ENCODE measurements at regions not wholly inside any gene's neighbourhood (a gene's known extent, or its start where the extent isn't known, plus 50 kb on each side); places are given as distances from the start of the nearest gene placed in this dataset.

GRCh38 chr5:96049398-96050272 lies 88.0 kb upstream of the ELL2 start:
- H3K27ac Mint-ChIP-seq = no peak overlapping the region
- H3K27me3 Mint-ChIP-seq = no peaks in the 10 kb centered on the region
- no peaks in the 10 kb centered on the region for H3K36me3 Mint-ChIP-seq (ENCODE audit: insufficient read depth)
- H3K4me3 Mint-ChIP-seq (ENCODE audit: low read depth) = no peak overlapping the region
- DNase-seq (ENCODE audit: low spot score, unreplicated experiment) = no peak
- peaks cover 3% of the 10 kb centered on the region for H3K4me1 Mint-ChIP-seq (ENCODE audit: low read depth)
- peaks cover 3% of the 10 kb centered on the region for H3K9me3 Mint-ChIP-seq (ENCODE audit: low read depth)
- TF ChIP-seq CTCF (IDR thresholded peaks at IDR 0.05; ENCODE audit: unreplicated experiment) = no peak

- DNase-seq (ENCODE audit: low spot score, unreplicated experiment) = no peak
- peaks cover 4% of the 10 kb centered on the region for H3K4me1 Mint-ChIP-seq (ENCODE audit: low read depth)
Observed at GRCh38 chr5:96048763-96049162, 87.1 kb upstream of the ELL2 start.

GRCh38 chr5:96045888-96046287 lies 84.2 kb upstream of the ELL2 start:
- Mint-ChIP-seq H3K9me3 (ENCODE audit: low read depth) (peaks cover 6% of the 10 kb centered on the region), H3K36me3 (ENCODE audit: insufficient read depth) (no peaks in the 10 kb centered on the region), H3K27ac (no peak overlapping the region), H3K4me3 (ENCODE audit: low read depth) (no peak overlapping the region), H3K4me1 (ENCODE audit: low read depth) (peaks cover 15% of the 10 kb centered on the region), H3K27me3 (no peaks in the 10 kb centered on the region)
- TF ChIP-seq CTCF (IDR thresholded peaks at IDR 0.05; ENCODE audit: unreplicated experiment) = no peak
- no peak for DNase-seq (ENCODE audit: low spot score, unreplicated experiment)

More at GRCh38 chr5:96048763-96049162, 87.1 kb upstream of the ELL2 start:
- H3K9me3 Mint-ChIP-seq (ENCODE audit: low read depth) = peaks cover 3% of the 10 kb centered on the region
- TF ChIP-seq CTCF (IDR thresholded peaks at IDR 0.05; ENCODE audit: unreplicated experiment) = no peak
- no peaks in the 10 kb centered on the region for H3K36me3 Mint-ChIP-seq (ENCODE audit: insufficient read depth)
- no peak overlapping the region for H3K4me3 Mint-ChIP-seq (ENCODE audit: low read depth)
- H3K27me3 Mint-ChIP-seq = no peaks in the 10 kb centered on the region
- no peak overlapping the region for H3K27ac Mint-ChIP-seq

- no peak for TF ChIP-seq CTCF (IDR thresholded peaks at IDR 0.05; ENCODE audit: unreplicated experiment)
- Mint-ChIP-seq H3K36me3 (ENCODE audit: insufficient read depth) (peaks cover 9% of the 10 kb centered on the region), H3K4me3 (ENCODE audit: low read depth) (no peak overlapping the region), H3K4me1 (ENCODE audit: low read depth) (peaks cover 15% of the 10 kb centered on the region), H3K9me3 (ENCODE audit: low read depth) (peaks cover 23% of the 10 kb centered on the region), H3K27me3 (no peaks in the 10 kb centered on the region), H3K27ac (no peak overlapping the region)
- no peak for DNase-seq (ENCODE audit: low spot score, unreplicated experiment)
Observed at GRCh38 chr5:96043446-96043845, 81.8 kb upstream of the ELL2 start.

GRCh38 chr5:96037128-96037527 lies 75.5 kb upstream of the ELL2 start:
- Mint-ChIP-seq H3K27me3 (no peaks in the 10 kb centered on the region), H3K9me3 (ENCODE audit: low read depth) (peaks cover 41% of the 10 kb centered on the region), H3K36me3 (ENCODE audit: insufficient read depth) (peaks cover 9% of the 10 kb centered on the region), H3K4me1 (ENCODE audit: low read depth) (peaks cover 13% of the 10 kb centered on the region), H3K4me3 (ENCODE audit: low read depth) (no peak overlapping the region), H3K27ac (no peak overlapping the region)
- TF ChIP-seq CTCF (IDR thresholded peaks at IDR 0.05; ENCODE audit: unreplicated experiment) = no peak
- no peak for DNase-seq (ENCODE audit: low spot score, unreplicated experiment)
